Fibroblast of lung (primary cell): ENCODE measurements at regions not wholly inside any gene's neighbourhood (a gene's known extent, or its start where the extent isn't known, plus 50 kb on each side); places are given as distances from the start of the nearest gene placed in this dataset.

Experiments
- CTCF ChIP-seq, 2 donors: IDR thresholded peaks in 1 of 2; conservative IDR thresholded peaks in 1 of 2; 1 replicate in 1 of 2; 2 replicates in 1 of 2; pipeline ENCODE4 v1.5.1; 2011 to 2012; ENCODE audit warnings: low read length in 2 of 2, control low read depth in 1 of 2, inconsistent platforms in 1 of 2, low read depth in 1 of 2, mild to moderate bottlenecking in 1 of 2
- EZH2 ChIP-seq: IDR thresholded peaks from 2 replicates; pipeline ENCODE4 v1.5.1; 2012; ENCODE audit warnings: low read length, control low read depth, mild to moderate bottlenecking; ENCODE audit errors: missing control alignments

- TF ChIP-seq EZH2: no peak
- TF ChIP-seq CTCF (conservative IDR thresholded peaks at IDR 0.05 in 1 of 2, IDR thresholded peaks at IDR 0.05 in 1 of 2; ENCODE audit: low read depth in 1 of 2, low read length in 2 of 2): no peak
Observed at GRCh38 chr2:194363878-194364277, 1293.1 kb upstream of the SLC39A10 start.
